KMS-11 (cell line): ENCODE measurements at regions not wholly inside any gene's neighbourhood (a gene's known extent, or its start where the extent isn't known, plus 50 kb on each side); places are given as distances from the start of the nearest gene placed in this dataset.
A peak's percentile ranks its signal among the peaks of the same experiment; 100 is the strongest.

Experiments used
- H2AFZ ChIP-seq: fragments of 200-600 bp; sonication (generic); 2 replicates; pipeline ENCODE4 v1.6.1; 2016; ENCODE audit warnings: antibody characterized with exemption, mixed run types, low read depth
- H3K27ac ChIP-seq: fragments of 200-600 bp; sonication (generic); 2 replicates; pipeline ENCODE4 v1.6.1; 2016; ENCODE audit warnings: mild to moderate bottlenecking, mixed run types
- H3K27me3 ChIP-seq: fragments of 200-600 bp; sonication (generic); 2 replicates; pipeline ENCODE4 v1.6.1; 2017; ENCODE audit warnings: mild to moderate bottlenecking, low read depth, mixed run types, moderate library complexity; ENCODE audit not compliant: insufficient read depth
- H3K36me3 ChIP-seq: fragments of 200-600 bp; sonication (generic); 2 replicates; pipeline ENCODE4 v1.6.1; 2017; ENCODE audit warnings: mild to moderate bottlenecking, mixed run types; ENCODE audit not compliant: insufficient read depth
- H3K4me1 ChIP-seq: fragments of 200-600 bp; sonication (generic); 2 replicates; pipeline ENCODE4 v1.6.1; 2016; ENCODE audit warnings: mild to moderate bottlenecking, low read depth, mixed run types; ENCODE audit not compliant: poor library complexity, severe bottlenecking
- H3K4me2 ChIP-seq: fragments of 200-600 bp; sonication (generic); 2 replicates; pipeline ENCODE4 v1.7.0; 2016; ENCODE audit warnings: mild to moderate bottlenecking, mixed run types
- H3K4me3 ChIP-seq: fragments of 200-600 bp; sonication (generic); IDR thresholded peaks from 2 replicates; pipeline ENCODE4 v1.6.1; 2017; ENCODE audit warnings: low read depth, low read length, mixed read lengths; ENCODE audit not compliant: insufficient read depth
- H3K79me2 ChIP-seq: fragments of 200-600 bp; sonication (generic); 2 replicates; pipeline ENCODE4 v1.6.1; 2016; ENCODE audit warnings: low read depth, mixed run types; ENCODE audit not compliant: insufficient read depth
- H3K9ac ChIP-seq: fragments of 200-600 bp; sonication (generic); 2 replicates; pipeline ENCODE4 v1.6.1; 2016; ENCODE audit warnings: mild to moderate bottlenecking, mixed run types
- H4K20me1 ChIP-seq: fragments of 200-600 bp; sonication (generic); 2 replicates; pipeline ENCODE4 v1.6.1; 2016; ENCODE audit warnings: mild to moderate bottlenecking, mixed run types; ENCODE audit not compliant: insufficient read depth
- TF ChIP-seq, protein P1 (sequence below): fragments of 200-600 bp; sonication (generic); conservative IDR thresholded peaks from 2 replicates; pipeline ENCODE4 v1.6.1; 2017; ENCODE audit warnings: low read depth, mild to moderate bottlenecking, antibody characterized with exemption, low read length, moderate library complexity, mixed read lengths

DNA sequence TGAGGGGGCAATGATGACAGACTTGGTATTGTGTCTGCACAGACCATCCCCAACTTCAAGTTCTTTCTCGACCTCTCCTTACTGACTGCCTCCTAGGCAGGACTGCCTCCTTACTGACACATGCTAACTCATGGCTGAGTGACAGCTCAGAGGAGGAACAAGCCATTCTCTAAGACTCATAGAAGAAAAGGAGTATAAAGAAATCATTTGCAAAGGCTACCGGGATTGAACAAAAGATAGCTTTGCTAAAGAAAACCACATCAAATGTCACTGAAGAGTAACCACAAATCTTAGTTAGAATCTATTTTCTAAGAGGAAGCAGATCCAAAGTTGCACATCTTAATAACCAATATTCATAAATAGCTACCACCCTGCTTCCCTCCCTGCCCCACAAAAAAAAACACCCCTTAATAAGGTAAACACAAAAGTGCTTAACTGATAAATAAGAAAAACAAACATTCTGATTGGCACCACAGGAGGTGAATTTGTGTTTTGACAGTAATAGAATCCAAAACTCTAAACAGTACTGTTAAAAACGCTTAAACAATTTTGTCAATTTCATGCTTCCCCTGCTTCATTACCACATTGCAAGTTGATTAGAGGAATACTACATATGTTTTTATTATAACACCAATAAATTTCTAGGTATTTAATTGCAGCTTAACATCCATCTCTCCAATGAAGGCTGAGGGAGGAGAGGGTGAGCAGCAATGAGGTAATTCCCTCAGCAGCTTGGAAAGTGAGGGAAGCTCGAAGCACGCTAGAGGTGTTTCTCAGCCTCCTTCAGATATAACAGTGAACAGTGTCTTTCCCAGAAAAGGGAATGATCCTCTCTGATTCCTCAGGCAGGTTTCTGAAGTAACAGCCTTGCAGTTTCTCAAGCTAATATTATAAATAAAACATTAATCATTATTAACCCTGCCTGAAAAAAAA is 160.0 kb downstream of the HNRNPD start:
- no peaks in the 10 kb centered on the region for H3K36me3 ChIP-seq
- H3K4me1 ChIP-seq = no peaks in the 10 kb centered on the region
- H3K4me2 ChIP-seq = no peak overlapping the region
- H2AFZ ChIP-seq = no peak overlapping the region
- TF ChIP-seq, protein P1, sequence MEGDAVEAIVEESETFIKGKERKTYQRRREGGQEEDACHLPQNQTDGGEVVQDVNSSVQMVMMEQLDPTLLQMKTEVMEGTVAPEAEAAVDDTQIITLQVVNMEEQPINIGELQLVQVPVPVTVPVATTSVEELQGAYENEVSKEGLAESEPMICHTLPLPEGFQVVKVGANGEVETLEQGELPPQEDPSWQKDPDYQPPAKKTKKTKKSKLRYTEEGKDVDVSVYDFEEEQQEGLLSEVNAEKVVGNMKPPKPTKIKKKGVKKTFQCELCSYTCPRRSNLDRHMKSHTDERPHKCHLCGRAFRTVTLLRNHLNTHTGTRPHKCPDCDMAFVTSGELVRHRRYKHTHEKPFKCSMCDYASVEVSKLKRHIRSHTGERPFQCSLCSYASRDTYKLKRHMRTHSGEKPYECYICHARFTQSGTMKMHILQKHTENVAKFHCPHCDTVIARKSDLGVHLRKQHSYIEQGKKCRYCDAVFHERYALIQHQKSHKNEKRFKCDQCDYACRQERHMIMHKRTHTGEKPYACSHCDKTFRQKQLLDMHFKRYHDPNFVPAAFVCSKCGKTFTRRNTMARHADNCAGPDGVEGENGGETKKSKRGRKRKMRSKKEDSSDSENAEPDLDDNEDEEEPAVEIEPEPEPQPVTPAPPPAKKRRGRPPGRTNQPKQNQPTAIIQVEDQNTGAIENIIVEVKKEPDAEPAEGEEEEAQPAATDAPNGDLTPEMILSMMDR = no peak
- H4K20me1 ChIP-seq = no peaks in the 10 kb centered on the region
- no peaks in the 10 kb centered on the region for H3K27me3 ChIP-seq
- no peak overlapping the region for H3K4me3 ChIP-seq
- H3K27ac ChIP-seq = no peak overlapping the region
- no peak overlapping the region for H3K9ac ChIP-seq
- H3K79me2 ChIP-seq = no peaks in the 10 kb centered on the region

DNA sequence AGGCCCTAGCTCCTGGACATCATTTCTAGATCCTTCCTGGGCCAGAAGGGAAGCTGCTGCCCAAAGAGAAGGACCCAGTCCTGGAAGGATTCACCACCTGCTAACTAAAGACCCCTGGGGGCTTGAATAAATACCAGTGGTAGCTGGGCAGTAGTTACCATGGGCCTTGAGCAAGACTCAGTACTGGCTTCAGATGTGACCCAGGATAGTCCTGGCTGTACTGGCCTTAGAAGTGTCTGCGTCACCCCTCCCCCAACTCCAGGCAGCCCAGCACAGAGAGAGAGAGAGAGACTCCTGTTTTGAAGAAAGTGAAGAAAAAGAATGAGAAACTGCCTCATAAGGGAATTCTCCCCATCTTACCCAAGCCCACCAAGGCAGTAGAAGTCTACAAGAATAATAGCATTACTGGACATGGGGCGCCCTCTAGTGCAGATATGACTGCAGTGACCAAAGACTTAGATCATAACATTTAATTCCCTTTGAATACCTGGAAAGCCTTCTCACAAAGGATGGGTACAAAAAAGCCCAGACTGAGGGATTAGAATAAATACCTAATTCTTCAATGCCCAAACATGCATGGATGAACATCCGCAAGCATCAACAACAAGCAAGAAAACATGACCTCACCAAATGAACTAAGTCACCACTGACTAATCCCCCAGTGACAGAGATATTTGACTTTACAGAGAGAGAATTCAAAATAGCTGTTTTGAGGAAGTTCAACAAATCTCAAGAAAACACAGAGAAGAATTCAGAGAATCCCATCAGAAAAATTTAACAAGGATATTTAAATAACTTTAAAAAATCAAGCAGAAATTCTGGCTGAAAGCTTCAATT is 171.8 kb downstream of the HNRNPD start:
- Histone ChIP-seq H3K27me3 (no peaks in the 10 kb centered on the region), H3K36me3 (no peaks in the 10 kb centered on the region), H3K4me2 (no peak overlapping the region), H4K20me1 (no peaks in the 10 kb centered on the region), H3K4me3 (no peak overlapping the region), H3K79me2 (no peaks in the 10 kb centered on the region), H3K9ac (no peak overlapping the region), H3K27ac (no peak overlapping the region), H3K4me1 (no peaks in the 10 kb centered on the region), H2AFZ (no peak overlapping the region)
- TF ChIP-seq, protein P1 = peak; percentile 98

DNA sequence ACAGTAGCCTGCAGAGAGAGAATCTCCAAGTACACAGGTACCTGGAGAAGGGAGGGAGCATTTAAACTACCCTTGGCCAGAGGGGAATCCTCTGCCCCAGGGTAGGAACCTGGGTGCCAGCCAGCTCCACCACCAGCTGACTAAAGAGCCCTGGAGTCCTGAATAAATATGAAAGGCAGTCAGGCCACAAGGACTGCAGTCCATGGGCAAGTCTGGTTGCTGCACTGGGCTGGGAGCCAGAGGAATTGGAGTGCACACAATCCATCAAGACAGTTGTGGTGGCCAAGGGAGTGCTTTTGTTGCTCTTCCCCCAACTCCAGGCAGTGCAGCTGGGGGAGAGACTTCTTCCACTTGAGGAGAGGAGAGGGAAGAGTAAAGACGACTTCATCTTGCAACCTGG is 172.5 kb downstream of the HNRNPD start:
- Histone ChIP-seq H3K27me3 (no peaks in the 10 kb centered on the region), H3K36me3 (no peaks in the 10 kb centered on the region), H3K4me1 (no peaks in the 10 kb centered on the region), H3K4me3 (no peak overlapping the region), H3K27ac (no peak overlapping the region), H3K79me2 (no peaks in the 10 kb centered on the region), H3K9ac (no peak overlapping the region), H4K20me1 (no peaks in the 10 kb centered on the region), H2AFZ (no peak overlapping the region), H3K4me2 (no peak overlapping the region)
- TF ChIP-seq, protein P1 = no peak

DNA sequence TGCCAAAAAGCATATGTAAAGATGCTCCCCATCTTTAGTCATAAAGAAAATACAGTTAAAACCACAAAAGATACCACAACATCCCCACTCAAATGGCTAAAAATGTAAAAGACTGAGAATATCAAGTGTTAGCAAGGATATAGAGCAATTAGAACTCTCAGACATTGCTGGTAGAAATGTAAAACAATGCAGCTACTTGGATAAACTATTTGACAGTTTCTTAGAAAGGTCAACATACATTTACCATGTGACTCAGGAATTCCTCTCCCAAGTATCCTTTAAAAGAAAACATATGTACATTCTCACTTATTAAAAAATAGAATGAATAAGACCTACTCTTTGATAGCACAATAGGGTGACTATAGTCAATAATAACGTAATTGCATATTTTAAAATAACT is 173.7 kb downstream of the HNRNPD start:
- TF ChIP-seq, protein P1 = no peak
- H2AFZ ChIP-seq = no peak overlapping the region
- H3K36me3 ChIP-seq = no peaks in the 10 kb centered on the region
- H4K20me1 ChIP-seq = no peaks in the 10 kb centered on the region
- no peak overlapping the region for H3K4me3 ChIP-seq
- no peaks in the 10 kb centered on the region for H3K79me2 ChIP-seq
- no peak overlapping the region for H3K27ac ChIP-seq
- no peaks in the 10 kb centered on the region for H3K4me1 ChIP-seq
- H3K27me3 ChIP-seq = no peaks in the 10 kb centered on the region
- no peak overlapping the region for H3K9ac ChIP-seq
- H3K4me2 ChIP-seq = no peak overlapping the region
